ENCODE measurements at regions not wholly inside any gene's neighbourhood (a gene's known extent, or its start where the extent isn't known, plus 50 kb on each side); places are given as distances from the start of the nearest gene placed in this dataset.

DNA sequence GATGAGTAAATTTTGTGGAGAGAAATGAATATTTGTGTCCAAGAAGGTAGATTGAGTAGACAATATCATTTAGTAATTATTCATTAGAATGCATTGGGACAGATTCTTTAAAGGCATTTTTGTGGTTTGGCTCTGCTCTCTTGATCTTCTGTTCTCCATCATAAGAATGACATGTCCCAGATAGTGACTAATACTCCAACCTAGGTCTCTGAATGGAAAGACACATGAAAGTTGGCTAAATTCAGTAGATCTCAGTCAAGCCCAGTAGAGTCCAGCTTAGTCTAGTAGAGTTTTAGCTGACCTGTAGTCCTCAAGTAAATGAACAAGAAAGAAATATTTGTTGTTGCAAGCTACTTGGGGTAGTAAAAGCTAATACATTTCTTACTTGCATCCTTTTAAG lies 61.8 kb upstream of the DNAH14 start (continued):
- TF ChIP-seq, protein P1, sequence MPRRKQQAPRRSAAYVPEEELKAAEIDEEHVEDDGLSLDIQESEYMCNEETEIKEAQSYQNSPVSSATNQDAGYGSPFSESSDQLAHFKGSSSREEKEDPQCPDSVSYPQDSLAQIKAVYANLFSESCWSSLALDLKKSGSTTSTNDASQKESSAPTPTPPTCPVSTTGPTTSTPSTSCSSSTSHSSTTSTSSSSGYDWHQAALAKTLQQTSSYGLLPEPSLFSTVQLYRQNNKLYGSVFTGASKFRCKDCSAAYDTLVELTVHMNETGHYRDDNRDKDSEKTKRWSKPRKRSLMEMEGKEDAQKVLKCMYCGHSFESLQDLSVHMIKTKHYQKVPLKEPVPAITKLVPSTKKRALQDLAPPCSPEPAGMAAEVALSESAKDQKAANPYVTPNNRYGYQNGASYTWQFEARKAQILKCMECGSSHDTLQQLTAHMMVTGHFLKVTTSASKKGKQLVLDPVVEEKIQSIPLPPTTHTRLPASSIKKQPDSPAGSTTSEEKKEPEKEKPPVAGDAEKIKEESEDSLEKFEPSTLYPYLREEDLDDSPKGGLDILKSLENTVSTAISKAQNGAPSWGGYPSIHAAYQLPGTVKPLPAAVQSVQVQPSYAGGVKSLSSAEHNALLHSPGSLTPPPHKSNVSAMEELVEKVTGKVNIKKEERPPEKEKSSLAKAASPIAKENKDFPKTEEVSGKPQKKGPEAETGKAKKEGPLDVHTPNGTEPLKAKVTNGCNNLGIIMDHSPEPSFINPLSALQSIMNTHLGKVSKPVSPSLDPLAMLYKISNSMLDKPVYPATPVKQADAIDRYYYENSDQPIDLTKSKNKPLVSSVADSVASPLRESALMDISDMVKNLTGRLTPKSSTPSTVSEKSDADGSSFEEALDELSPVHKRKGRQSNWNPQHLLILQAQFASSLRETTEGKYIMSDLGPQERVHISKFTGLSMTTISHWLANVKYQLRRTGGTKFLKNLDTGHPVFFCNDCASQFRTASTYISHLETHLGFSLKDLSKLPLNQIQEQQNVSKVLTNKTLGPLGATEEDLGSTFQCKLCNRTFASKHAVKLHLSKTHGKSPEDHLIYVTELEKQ (tag by site-specific recombination; IDR thresholded peaks at IDR 0.05; ENCODE audit: borderline replicate concordance) = no peak
- TF ChIP-seq ZNF404 (tag by site-specific recombination; IDR thresholded peaks at IDR 0.05) = no peak
- TF ChIP-seq ZNF660 (tag by site-specific recombination; IDR thresholded peaks at IDR 0.05) = no peak
- no peak for TF ChIP-seq ZNF221 (tag by site-specific recombination; IDR thresholded peaks at IDR 0.05; ENCODE audit: borderline replicate concordance)

DNA sequence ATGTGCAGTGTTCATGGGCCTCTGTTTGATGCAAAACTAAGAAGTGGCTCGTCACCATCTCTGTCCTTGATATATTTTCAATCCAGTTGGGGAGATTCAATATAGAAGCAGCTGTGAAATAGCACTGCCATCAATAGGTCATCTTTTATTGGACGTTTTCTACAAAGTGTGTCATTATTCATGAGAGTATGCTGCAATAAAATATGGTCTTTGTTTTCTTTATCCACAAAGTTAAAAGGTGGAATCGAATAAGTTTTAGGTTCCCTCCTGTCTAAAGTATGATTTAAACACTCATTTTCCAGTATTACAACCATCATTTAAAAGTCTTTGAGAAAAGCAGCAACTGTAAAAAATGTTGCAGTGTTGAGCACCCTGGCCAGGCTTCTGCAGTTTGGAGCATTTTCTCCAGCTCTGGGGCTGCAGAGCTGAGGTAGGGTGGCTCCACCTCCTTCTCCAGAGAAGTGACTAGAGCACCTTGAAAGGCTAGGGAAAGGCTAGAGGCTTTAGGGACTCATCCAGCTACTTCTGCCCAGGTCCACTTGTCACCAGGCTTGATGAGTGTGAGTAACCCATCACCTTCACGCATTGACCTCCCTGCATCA lies 56.5 kb upstream of the DNAH14 start:
- Histone ChIP-seq H3K36me3 (ENCODE audit: control insufficient read depth in 2 of 2, insufficient read depth in 1 of 2, low read length in 2 of 2) (no peaks in the 10 kb centered on the region), H3K4me3 (ENCODE audit: low read depth, low read length) (no peak overlapping the region), H3K4me1 (ENCODE audit: control insufficient read depth, insufficient read depth, low read length) (peaks cover 31% of the 10 kb centered on the region), H3K9me3 (ENCODE audit: control insufficient read depth, insufficient read depth, low read depth, low read length) (no peaks in the 10 kb centered on the region; the same call in 1 of the 2 replicates), H3K27ac (ENCODE audit: extremely low read depth, low read depth, low read length) (peak overlapping the region; percentile 64)
- POLR2A ChIA-PET = interaction anchor here (1.5 kb wide), 1 partner anchor 12 kb away, joined by 6 read pairs; no protein-coding TSS in a partner anchor
- CTCF ChIA-PET = interaction anchor here (1.2 to 7.4 kb wide), 4 partner anchors 16 to 359 kb away, joined by 3 to 53 read pairs (median 10); no protein-coding TSS in a partner anchor
- TF ChIP-seq ZFP41 (tag by site-specific recombination; IDR thresholded peaks at IDR 0.05; ENCODE audit: borderline replicate concordance) = no peak
- TF ChIP-seq ZBTB48 (tag by site-specific recombination; IDR thresholded peaks at IDR 0.05) = peak; percentile 66; the same call in 1 of the 2 replicates
- TF ChIP-seq, protein P2, sequence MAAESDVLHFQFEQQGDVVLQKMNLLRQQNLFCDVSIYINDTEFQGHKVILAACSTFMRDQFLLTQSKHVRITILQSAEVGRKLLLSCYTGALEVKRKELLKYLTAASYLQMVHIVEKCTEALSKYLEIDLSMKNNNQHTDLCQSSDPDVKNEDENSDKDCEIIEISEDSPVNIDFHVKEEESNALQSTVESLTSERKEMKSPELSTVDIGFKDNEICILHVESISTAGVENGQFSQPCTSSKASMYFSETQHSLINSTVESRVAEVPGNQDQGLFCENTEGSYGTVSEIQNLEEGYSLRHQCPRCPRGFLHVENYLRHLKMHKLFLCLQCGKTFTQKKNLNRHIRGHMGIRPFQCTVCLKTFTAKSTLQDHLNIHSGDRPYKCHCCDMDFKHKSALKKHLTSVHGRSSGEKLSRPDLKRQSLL (tag by site-specific recombination; IDR thresholded peaks at IDR 0.05) = peak; percentile 92
- peak; percentile 59 for TF ChIP-seq ZNF843 (tag by site-specific recombination; IDR thresholded peaks at IDR 0.05)
- TF ChIP-seq ATF2 (tag by site-specific recombination; IDR thresholded peaks at IDR 0.05; ENCODE audit: low read depth) = 0 out of 2 replicates have a peak, but pooled peaks have one; percentile 26
- no peak for TF ChIP-seq ZXDB (tag by site-specific recombination; IDR thresholded peaks at IDR 0.05)
- peak; percentile 67 for TF ChIP-seq PRDM6 (tag by site-specific recombination; IDR thresholded peaks at IDR 0.05)
- TF ChIP-seq, protein P3, sequence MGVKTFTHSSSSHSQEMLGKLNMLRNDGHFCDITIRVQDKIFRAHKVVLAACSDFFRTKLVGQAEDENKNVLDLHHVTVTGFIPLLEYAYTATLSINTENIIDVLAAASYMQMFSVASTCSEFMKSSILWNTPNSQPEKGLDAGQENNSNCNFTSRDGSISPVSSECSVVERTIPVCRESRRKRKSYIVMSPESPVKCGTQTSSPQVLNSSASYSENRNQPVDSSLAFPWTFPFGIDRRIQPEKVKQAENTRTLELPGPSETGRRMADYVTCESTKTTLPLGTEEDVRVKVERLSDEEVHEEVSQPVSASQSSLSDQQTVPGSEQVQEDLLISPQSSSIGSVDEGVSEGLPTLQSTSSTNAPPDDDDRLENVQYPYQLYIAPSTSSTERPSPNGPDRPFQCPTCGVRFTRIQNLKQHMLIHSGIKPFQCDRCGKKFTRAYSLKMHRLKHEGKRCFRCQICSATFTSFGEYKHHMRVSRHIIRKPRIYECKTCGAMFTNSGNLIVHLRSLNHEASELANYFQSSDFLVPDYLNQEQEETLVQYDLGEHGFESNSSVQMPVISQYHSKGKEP (tag by site-specific recombination; IDR thresholded peaks at IDR 0.05) = 0 out of 2 replicates have a peak, but pooled peaks have one; percentile 40
- peak; percentile 65; the same call in 1 of the 2 replicates for TF ChIP-seq FEZF1 (tag by site-specific recombination; IDR thresholded peaks at IDR 0.05)
- TF ChIP-seq ZBTB20 (tag by site-specific recombination; IDR thresholded peaks at IDR 0.05) = no peak
- TF ChIP-seq ZNF324 (tag by site-specific recombination; IDR thresholded peaks at IDR 0.05) = 0 out of 2 replicates have a peak, but pooled peaks have one; percentile 34

Measured in HEK293 (cell line).